ENCODE measurements at regions not wholly inside any gene's neighbourhood (a gene's known extent, or its start where the extent isn't known, plus 50 kb on each side); places are given as distances from the start of the nearest gene placed in this dataset.

- WGBS, 3 donors = 44 to 49% (median 45%) methylated on average over 6 of the region's 6 CpGs
- DNase-seq (no peak), ATAC-seq (no peak)
- Histone ChIP-seq H3K36me3 (ENCODE audit: insufficient read depth in 1 of 2, low read depth in 1 of 2) (no peaks in the 10 kb centered on the region), H3K9me3 (no peaks in the 10 kb centered on the region), H3K4me1 (no peaks in the 10 kb centered on the region), H3K27ac (no peak overlapping the region), H3K4me3 (no peak overlapping the region), H3K27me3 (ENCODE audit: insufficient read depth in 3 of 3, low read length in 2 of 3) (no peaks in the 10 kb centered on the region)
- intact Hi-C loops (cut with DNase I) = no loop called here
- TF ChIP-seq CTCF (IDR thresholded peaks at IDR 0.05) = no peak
Measured at GRCh38 chr9:20243841-20244240, 378.5 kb downstream of the MLLT3 start.

DNA sequence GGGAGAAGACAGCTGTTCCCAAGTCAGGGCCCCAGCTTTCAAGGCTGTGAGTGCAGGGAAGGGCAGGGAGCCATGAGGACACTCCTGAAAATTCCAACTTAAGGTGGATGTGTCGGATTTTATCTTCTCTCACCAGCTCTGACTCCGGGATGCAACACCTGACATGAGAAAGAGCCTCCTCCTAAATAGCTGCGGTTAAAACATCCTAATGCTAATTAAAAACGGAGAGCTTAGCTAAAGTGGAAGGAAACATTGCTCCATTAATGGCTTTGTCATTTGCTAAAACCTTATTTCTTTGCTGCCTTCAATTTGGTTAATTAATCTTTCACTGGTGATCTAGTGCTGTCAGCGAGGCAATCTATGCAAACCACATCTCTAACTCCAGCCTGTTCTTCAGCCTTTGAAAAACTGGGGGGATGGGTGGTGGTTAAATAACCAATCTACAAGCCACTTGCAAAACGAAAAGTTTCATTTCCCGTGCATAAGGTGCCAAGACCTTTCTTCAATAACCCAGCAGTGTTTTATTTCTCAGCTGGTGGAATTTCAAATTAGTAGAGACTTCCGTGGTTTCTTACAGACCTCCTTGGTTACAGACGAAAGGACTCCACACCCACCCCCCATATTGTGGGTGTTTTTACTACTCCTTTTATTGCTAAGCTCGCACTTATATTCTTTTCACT lies 379.6 kb downstream of the MLLT3 start:
- DNase-seq = no peak
- ATAC-seq = no peak
- Histone ChIP-seq H3K9me3 (no peaks in the 10 kb centered on the region), H3K36me3 (ENCODE audit: insufficient read depth in 1 of 2, low read depth in 1 of 2) (no peaks in the 10 kb centered on the region), H3K4me1 (no peaks in the 10 kb centered on the region), H3K27ac (no peak overlapping the region), H3K4me3 (no peak overlapping the region), H3K27me3 (ENCODE audit: insufficient read depth in 3 of 3, low read length in 2 of 3) (no peaks in the 10 kb centered on the region)
- intact Hi-C loops (cut with DNase I) = no loop called here
- TF ChIP-seq CTCF (IDR thresholded peaks at IDR 0.05) = no peak
- 51 to 60% (median 56%) methylated on average over 10 of the region's 10 CpGs for WGBS, 3 donors

DNA sequence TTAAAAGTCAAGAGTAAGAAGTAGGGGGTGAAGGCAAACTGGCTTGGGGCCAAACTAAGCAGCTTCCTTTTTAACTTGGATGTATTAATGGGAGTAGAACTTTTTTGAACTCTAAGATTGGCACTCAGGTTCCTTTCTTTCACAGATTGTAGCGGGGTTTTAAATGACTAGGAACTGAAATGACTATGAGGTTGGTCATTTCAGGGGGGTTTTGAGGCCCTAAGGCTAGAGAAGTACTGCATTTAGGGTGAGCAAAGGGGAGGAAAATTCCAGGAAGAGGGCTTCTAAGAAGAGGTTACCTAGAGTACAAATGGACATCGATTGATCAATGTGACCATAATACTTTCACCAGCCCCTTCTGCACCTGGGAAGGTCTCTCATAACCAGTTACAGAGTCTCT lies 381.8 kb downstream of the MLLT3 start:
- no peaks in the 10 kb centered on the region for H3K9me3 ChIP-seq
- H3K36me3 ChIP-seq (ENCODE audit: insufficient read depth in 1 of 2, low read depth in 1 of 2) = no peaks in the 10 kb centered on the region
- no peak overlapping the region for H3K4me3 ChIP-seq
- whole genome bisulfite sequencing, 3 donors = 90 to 98% (median 95%) methylated on average over 2 of the region's 2 CpGs
- no peaks in the 10 kb centered on the region for H3K4me1 ChIP-seq
- intact Hi-C loops (cut with DNase I) = no loop called here
- H3K27ac ChIP-seq = no peak overlapping the region
- no peak for ATAC-seq
- no peaks in the 10 kb centered on the region for H3K27me3 ChIP-seq (ENCODE audit: insufficient read depth in 3 of 3, low read length in 2 of 3)
- DNase-seq = no peak
- TF ChIP-seq CTCF (IDR thresholded peaks at IDR 0.05) = no peak

DNA sequence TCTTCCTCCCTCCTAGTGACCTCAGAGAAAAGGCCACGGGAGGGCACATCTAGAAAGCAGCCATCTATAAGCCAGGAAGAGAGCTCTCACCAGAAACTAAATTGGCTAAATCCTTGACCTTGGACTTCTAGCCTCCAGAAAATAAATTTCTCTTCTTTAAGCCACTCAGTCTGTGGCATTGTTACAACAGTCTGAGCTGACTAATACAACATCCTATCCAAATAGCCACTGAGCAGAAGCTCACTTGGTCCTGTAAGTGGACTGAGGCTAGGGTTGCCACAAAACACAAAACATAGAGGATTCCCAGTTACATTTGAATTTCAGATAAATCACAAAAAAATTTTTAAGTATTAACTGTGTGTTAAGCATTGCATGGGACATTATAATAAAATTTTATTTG lies 383.4 kb downstream of the MLLT3 start:
- ATAC-seq = no peak
- WGBS, 3 donors = 41 to 52% (median 50%) methylated on average over 1 of the region's 1 CpG
- intact Hi-C loops (cut with DNase I) = no loop called here

More for the DNA sequence above, 383.4 kb downstream of the MLLT3 start:
- H3K4me3 ChIP-seq = no peak overlapping the region
- TF ChIP-seq CTCF (IDR thresholded peaks at IDR 0.05) = no peak
- no peaks in the 10 kb centered on the region for H3K9me3 ChIP-seq
- no peaks in the 10 kb centered on the region for H3K36me3 ChIP-seq (ENCODE audit: insufficient read depth in 1 of 2, low read depth in 1 of 2)
- no peaks in the 10 kb centered on the region for H3K4me1 ChIP-seq
- no peaks in the 10 kb centered on the region for H3K27me3 ChIP-seq (ENCODE audit: insufficient read depth in 3 of 3, low read length in 2 of 3)
- no peak for DNase-seq
- no peak overlapping the region for H3K27ac ChIP-seq

Measured in psoas muscle (tissue), 7 donors.